Hepatocyte (in vitro differentiated cells): ENCODE measurements at regions not wholly inside any gene's neighbourhood (a gene's known extent, or its start where the extent isn't known, plus 50 kb on each side); places are given as distances from the start of the nearest gene placed in this dataset.

ENCODE experiments used
- EZH2 ChIP-seq: fragments of 200-600 bp; sonication (generic); IDR thresholded peaks from 2 replicates; pipeline ENCODE4 v1.6.1; 2016; ENCODE audit warnings: antibody characterized with exemption, mild to moderate bottlenecking, borderline replicate concordance
- EZH2phosphoT487 ChIP-seq: fragments of 200-600 bp; sonication (generic); IDR thresholded peaks from one replicate; pipeline ENCODE4 v1.6.1; 2018; ENCODE audit warnings: antibody characterized with exemption, mild to moderate bottlenecking, low read depth, moderate library complexity; ENCODE audit not compliant: unreplicated experiment, severe bottlenecking
- TF ChIP-seq, protein P1 (sequence below): fragments of 200-600 bp; sonication (generic); IDR thresholded peaks from 2 replicates; pipeline ENCODE4 v1.5.1; 2016; ENCODE audit warnings: antibody characterized with exemption, mild to moderate bottlenecking; ENCODE audit not compliant: poor library complexity

DNA sequence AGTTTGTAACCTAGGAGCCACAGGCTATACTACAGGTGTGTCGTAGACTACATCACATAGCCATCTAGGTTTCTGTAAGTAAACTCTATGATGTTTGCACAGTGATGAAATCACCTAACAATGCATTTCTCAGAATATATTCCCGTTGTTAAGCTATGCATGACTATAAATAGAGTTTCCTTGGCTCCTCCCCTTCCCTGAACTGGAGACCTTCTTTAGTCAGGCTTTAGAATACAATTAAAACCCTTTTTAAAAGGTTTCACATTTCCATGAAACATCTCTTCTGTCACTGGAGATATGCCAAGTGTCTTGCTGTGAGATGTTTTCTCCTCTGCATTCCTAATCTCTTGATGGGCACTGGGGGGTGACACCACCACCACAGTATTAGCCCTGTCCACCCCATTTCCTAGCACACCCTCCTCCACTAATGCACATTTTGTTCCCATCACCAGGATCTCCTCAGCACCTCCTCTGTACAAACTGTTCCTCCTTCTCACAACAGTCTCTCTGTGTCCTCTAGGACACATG lies 334.6 kb upstream of the CPEB2 start:
- TF ChIP-seq EZH2phosphoT487 (no peak), EZH2 (no peak)
- TF ChIP-seq, protein P1, sequence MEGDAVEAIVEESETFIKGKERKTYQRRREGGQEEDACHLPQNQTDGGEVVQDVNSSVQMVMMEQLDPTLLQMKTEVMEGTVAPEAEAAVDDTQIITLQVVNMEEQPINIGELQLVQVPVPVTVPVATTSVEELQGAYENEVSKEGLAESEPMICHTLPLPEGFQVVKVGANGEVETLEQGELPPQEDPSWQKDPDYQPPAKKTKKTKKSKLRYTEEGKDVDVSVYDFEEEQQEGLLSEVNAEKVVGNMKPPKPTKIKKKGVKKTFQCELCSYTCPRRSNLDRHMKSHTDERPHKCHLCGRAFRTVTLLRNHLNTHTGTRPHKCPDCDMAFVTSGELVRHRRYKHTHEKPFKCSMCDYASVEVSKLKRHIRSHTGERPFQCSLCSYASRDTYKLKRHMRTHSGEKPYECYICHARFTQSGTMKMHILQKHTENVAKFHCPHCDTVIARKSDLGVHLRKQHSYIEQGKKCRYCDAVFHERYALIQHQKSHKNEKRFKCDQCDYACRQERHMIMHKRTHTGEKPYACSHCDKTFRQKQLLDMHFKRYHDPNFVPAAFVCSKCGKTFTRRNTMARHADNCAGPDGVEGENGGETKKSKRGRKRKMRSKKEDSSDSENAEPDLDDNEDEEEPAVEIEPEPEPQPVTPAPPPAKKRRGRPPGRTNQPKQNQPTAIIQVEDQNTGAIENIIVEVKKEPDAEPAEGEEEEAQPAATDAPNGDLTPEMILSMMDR = no peak
